HG02588 (cell line): ENCODE measurements at regions not wholly inside any gene's neighbourhood (a gene's known extent, or its start where the extent isn't known, plus 50 kb on each side); places are given as distances from the start of the nearest gene placed in this dataset.

Experiments used
- ATAC-seq: cut with Tn5 transposase; IDR thresholded peaks from one replicate; pipeline ENCODE4 v1.9.1; 2021; ENCODE audit warnings: mild to moderate bottlenecking, moderate library complexity; ENCODE audit not compliant: unreplicated experiment

DNA sequence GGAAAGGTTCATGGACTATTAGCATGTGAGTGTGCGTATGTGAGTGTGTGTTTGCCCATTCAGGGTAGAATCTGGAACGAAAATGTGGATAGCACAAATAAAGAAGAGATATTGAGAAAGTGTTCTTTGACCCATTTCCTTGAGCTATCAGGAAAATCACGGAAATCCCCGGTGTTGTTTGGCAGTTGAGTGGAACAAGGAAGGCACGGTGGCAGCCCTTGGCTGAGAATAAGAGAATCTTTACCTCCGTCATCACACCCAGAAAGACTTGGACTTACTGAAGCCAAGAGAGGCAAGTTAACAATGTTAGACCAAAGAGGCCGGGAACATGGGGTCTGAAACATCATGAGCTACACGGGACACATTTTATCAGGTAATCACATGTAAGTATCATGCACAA lies 588.9 kb upstream of the BTBD3 start:
- ATAC-seq, result no peak

DNA sequence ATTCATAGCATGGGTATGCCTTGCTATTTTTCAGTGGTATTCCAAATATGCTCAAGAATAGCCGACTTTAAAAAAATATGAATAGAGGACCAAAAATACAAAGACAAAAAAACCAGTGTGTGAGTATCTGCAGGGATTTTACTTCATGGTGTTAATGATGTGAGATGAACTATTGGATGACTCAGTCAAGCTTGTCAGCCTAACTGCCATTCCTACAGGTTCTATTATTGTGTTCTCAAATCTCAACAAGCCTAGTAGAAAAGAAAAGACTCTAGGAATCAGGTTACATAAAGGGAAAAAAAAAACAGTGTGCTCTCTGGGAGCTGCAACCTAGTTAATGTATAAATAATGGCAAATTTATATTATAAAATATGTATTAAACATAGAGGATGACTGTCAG lies 588.4 kb upstream of the BTBD3 start:
- no peak for ATAC-seq

DNA sequence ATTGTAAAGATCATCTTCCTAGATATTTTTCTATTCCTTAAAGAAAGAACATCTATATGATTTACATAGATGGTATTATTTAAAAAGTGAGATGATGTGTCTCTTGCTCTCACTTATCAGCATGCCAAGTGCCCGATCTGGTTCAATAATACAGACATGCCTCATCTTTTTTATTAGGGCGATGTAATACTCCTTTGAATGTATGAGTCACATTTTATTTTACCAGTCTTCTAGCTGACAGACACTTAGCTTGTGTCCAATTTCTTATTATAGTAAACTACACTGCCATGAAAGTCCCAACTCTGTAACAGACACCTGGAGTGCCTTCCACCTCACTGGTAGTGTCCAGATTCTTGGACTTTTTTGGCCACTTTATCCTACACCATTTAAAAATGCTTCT lies 586.6 kb upstream of the BTBD3 start:
- no peak for ATAC-seq

DNA sequence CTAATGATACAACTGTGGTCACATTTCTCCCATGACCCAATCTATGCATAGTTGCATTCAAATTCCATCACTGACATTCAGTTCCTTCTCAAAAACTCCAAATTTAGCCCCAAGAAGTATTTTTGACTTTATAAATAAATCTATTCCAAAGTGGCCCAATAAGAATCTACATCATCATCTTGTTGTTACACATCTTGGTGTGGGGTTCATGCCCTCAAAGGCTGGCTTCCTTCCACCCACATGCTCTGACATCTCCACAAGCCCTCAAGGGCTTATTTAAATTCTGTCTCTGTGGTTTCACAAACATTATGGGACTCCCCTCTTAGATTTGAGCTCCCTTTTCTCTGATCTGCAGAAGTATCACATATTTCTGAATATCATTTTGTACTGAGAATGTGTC lies 585.3 kb upstream of the BTBD3 start:
- ATAC-seq, result no peak

DNA sequence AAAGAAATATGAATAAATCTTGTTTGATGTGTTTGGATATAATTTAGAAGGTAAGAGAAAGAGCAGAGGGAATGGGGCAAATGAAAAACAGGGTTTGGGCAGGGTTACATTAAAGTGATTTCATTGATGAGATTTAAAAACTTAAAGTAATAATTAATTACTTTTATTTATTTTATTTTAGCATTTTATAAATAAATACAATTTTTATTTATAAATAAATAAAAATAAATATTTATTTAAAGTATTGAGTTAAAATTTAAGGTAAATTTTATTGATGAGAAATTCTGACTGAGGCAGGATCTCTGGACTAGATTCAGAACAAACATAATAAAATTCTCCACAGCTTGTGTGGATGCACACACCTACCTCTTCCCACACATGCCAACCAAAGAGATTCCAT lies 584.1 kb upstream of the BTBD3 start:
- no peak for ATAC-seq

DNA sequence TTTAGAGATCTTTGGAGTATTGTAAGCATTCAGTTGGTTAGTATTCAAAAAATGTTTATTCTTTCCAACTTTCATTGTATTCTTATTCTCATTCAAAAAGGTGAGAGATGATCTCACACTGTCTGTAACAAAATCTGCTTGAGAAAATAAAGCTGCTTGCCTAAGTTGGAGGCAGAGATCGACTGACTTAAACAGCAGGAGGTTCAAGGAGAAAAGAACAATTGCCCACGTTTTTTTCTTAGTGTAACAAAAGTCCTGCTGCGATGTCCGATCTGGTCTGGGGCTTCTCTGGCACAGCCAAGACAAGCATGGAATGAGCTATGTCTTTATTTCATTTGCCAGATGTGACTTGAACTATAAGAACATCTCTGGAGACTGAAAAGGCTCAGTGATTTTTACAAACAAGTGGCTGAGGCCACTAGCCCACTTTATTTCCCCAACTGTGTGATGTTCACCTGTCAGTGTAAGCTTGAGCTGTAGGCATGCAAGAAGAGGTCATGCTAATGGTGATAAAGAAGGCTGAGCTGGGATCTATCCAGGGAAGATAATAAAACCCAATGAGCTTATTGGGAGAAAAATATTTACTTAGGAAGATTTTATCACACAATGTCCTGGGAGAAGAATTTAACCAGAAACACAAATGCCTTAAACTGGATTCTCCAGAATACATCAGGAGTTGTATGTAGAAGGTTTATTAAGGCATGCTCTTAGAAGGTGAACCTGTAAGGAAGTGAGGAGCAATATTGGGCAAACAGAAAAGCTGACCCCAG lies 580.1 kb upstream of the BTBD3 start:
- ATAC-seq, result no peak

DNA sequence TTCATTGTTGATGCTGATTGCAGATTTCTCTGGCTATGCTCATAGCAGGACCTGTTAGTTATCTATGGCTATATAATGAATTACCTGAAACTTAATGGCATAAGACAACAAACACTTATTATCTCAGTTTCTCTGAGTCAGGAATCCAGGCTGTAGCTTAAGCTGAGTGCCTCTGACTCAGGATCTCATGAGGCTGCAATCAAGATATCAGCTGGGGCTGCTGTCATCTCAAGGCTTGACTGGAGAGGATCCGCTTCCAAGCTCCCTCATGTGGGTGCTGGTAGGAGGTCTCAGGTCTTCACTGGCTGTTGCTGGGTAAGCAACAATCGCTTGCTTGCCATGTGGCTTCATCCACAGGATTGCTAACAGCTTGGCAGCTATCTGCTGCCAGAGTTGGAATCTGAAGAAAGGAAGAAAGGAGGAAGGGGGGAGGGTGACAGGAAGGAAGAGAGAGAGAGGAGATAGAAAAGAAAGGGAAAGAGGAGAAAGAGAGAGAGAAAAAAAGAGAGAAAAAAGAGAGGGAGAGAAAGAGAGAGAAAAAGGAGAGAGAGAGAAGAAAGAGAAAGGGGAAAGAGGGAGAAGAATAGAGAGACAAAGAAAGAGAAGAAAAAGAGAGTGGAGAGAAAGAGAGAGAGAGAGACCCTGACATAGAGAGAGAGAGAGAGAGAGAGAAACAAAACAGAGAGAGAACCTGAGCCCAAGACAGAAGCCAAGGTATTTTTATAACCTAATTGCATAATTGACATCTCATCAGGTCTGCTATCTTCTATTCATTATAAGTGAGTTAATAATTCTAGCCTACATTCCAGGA lies 579.0 kb upstream of the BTBD3 start:
- no peak for ATAC-seq

DNA sequence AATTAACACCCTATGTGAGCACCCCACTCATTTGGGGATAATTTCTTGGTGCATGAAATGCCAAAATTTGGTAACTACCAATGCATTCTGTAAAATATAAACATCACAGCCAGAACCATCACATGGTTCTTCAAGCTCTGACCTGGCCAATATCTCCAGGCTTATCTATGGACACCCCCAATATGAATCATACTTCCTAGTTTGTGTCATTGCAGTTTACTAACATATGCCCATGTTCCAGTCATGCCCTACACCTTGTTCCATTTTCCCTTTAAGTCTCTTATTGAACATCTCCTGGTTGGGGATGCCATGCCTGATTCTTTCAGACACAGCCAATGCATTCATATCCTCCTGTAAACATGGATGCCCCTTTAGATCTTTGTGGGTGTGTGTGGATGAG lies 572.8 kb upstream of the BTBD3 start:
- no peak for ATAC-seq

DNA sequence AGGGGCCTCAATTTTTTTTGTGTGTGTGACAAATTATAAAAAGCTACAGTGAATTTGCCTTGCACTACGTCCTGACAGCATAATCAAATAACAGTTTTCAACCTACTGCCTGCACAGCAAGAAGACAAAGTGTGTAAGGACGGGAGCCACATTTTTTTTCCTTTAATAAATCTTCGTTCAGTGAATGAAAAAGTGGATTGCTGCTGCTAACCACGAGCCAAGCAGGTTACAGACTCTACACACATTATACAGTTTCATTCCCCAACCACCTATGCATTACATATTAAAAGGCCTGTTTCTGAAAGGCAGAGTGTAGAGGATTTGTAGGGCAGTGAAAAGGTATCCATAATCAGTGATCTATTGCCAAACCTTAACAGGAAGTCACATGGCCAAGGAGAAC lies 570.0 kb upstream of the BTBD3 start:
- ATAC-seq, result no peak

DNA sequence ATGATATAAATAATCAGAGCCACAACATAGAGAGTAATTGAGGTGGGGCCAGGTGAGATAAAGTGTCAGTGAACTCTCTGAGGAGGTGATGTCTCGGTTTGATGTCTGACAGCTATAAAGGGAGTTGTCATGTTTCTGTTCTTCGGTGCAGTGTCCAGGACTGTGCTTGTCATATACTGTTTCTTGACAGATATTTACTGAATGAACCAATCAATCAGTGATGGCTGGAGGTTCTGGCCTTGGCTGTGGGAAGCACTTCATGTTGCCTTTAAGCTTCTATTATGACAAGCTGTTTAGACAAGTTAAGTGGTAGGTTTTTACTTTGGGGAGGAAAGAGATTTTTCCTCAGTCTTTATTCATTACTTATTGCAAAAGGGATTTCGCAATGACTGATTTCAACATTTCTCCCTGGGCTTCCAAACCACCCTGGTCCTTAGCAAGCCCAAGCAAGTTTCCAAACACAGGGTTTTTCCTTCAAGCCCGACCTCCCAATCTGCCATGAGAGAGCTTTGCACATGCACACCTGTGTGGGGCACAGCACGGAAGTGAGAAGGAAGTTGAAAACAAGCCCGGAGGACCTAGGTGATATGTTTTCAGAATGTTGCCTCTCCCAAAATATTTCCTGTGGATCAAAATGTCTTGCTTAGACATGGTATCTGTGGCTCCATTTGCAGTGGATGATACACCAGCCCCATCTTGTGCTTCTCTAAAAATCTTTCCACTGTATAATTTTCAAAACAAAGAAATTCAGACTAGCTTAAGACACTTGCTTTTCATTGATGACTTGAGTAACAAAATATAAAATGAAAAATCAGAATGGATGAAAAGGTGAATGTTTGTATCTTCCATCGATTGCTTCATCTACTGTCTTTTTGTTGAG lies 567.3 kb upstream of the BTBD3 start:
- ATAC-seq, result no peak

DNA sequence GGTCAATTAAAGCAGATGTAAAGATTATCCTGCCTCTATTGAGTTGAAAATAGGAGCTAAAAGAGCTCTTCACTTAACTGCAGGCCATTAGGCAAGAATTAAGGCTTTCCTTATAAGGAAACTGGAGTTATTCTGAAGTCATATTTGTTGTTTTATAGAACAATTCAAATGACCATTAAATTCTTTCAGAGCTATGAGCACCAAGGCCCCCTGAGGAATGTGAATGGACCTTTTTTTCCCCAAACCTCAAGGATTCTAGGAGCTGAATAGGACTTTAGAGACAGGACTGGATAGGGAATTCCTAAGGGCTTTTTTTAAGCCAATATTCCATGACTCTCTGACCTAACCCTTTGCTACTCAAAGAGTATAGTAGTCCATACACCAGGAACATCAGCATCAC lies 565.7 kb upstream of the BTBD3 start:
- ATAC-seq, result no peak

DNA sequence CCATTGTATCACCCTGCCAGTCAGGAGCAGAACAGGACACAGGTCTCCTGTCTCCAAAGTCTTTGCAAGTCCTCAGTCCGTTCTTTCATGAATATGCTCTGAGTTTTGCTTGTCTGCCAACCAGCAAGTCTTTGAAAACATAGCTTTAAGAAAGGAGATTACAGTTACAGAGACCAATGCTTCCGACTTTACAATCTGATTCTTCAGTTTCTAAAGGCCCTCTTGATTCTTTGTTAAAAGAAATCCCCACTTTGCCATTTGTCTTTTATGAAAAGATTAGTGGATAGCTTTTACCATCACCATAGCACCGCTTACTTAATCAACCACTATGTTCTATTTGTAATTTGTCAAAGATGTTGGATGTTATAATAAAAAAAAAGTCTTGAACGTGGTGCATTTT lies 562.8 kb upstream of the BTBD3 start:
- no peak for ATAC-seq

DNA sequence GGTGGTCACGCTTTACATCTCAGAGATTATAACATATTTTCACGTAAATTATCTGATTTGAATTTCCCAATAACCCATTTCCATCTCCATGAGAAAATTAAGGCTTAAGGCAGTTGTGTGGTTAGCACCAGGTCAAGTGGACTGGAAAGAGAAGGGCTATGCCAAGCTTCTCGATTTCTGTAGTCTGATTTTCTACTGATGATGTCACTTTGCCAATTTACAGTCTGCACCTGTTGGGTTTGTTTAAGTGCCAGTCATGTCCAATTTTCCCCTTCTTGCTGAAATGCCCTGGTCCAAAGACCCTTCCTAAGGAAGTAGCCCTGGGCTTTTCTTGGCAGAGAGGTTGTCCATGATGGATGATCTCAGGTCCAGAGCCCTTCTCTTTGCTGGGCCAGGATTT lies 562.3 kb upstream of the BTBD3 start:
- ATAC-seq, result no peak

DNA sequence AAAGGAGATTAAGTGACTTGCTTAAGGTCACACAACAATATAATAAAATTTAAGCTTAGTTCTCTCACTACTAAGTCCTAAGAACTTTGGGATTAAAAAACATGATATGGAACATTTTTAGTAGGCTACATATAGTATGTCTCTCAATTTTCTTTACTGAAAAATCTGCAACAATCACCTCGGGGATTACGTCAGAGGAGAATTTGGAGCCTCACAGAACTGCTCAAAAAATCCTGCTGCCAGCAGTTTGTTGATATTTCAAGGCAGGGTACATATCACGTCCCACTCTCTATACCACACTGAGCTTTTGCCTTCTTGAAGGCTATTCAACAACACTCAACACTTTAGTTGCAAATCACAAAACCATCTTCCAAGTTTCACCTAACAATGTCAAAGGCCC lies 561.6 kb upstream of the BTBD3 start:
- no peak for ATAC-seq

DNA sequence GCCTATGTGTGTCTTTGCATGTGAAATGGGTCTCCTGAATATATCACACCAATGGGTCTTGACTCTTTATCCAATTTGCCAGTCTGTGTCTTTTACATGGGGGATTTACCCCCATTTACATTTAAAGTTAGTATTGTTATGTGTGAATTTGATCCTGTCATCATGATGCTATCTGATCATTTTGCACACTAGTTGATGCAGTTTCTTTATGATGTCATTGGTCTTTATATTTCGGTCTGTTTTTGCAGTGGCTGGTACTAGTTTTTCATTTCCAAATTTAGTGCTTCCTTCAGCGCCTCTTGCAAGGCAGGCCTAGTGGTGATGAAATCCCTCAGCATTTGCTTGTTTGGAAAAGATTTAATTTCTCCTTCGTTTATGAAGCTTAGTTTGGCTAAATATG lies 555.2 kb upstream of the BTBD3 start:
- no peak for ATAC-seq

DNA sequence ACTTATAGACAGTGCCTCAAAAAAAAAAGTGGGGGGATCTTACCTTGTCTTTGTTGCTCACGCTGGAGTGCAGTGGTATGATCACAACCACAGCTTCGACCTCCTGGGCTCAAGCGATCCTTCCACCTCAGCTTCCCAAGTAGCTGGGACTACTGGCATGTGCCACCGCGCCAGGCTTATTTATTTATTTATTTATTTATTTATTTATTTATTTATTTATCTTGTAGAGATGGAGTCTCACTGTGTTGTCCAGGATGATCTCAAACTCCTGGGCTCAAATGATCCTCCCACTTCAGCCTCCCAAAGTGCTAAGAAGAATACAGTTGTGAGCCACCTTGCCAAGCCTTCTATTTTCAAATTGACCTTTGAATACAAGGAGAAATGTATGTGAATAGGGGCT lies 553.0 kb upstream of the BTBD3 start:
- no peak for ATAC-seq

DNA sequence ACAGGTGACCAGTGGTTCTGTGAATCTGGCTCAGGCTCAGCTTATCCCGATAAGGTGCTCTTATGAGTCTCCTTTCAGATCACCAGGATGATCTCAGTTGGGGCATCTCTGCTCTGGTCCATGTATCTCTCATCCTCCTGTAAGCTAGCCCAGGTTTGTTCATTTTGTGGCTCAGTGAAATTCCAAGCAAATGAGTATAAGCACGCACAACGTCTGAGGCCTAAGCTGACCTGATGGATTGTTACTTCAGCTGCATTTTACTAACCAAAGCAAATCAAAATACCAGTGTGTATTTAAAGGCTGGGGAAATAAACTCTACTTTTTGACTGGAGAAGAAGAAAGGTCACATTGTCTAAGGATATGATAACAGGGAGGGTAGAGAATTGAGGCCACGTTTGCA lies 551.0 kb upstream of the BTBD3 start:
- ATAC-seq, result no peak

DNA sequence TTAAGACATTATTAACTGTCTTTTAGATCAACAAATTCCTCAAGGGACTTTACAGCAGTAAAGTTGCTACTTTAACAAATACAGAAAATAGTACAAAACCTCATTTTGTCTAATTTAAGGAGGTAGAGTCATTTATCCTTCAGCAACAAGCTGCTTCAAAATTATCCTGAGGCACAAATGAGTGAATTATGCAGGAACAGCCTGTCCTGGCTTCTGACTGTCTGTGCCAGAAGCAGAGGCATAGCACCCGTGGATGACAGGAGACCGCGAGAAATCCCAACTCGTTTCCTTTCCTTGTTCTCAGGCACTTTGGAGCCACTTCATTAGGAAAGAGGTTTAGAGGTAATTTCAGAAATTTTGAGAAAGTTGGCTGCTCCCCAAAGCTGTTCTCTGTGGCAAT lies 549.2 kb upstream of the BTBD3 start:
- no peak for ATAC-seq

DNA sequence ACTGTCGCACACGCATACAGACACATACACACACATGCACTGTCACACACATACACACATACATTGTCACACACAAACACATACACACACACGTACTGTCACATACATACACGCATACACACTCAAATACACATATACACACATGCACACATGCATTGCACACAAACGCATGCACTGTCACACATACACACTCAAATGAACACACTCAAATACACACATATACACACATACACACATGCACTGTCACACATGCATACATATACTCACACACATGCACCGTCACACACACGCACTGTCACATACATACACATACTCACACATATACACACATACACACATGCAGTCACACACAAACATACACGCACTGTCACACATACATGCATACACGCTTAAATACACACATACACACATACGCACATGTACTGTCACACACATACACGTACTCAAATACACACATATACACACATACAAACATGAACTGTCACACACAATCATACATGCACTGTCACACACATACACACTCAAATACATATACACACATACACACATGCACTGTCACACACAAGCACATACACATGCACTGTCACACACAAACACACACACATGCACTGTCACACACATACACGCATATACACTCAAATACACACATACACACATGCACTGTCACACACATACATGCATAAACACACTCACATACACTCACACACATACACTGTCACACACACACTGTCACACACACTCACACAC lies 548.6 kb upstream of the BTBD3 start:
- ATAC-seq, result no peak

DNA sequence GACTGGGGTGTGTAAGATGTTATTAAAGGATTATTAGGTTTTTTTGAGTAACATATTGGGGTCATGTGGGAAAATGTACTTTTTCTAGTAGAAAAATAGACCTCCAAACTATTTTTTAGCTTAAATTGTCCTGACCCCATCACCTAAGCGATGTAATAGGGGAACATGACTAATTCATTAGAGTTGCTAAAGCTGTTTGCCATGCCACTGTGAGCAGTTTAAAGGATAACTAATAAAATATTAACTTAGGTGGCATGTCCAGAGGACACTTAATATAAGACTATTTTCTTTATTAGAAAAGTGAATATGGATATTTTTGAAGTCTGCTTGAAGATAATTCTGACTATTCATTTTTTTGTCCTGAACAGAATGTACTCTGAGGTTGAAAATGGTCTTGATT lies 545.9 kb upstream of the BTBD3 start:
- no peak for ATAC-seq
